Cardiac fibroblast (primary cell): ENCODE measurements at regions not wholly inside any gene's neighbourhood (a gene's known extent, or its start where the extent isn't known, plus 50 kb on each side); places are given as distances from the start of the nearest gene placed in this dataset.

Experiments used
- DNase-seq, 2 donors: peaks; one replicate each; pipeline versions ENCODE4 v3.0.0 to v3.0.0-alpha.2; 2010; ENCODE audit warnings: low read depth in 2 of 2
- H3K4me3 ChIP-seq, 2 donors: replicated peaks in 1 of 2; 1 replicate in 1 of 2; 2 replicates in 1 of 2; pipeline ENCODE4 v1.5.1; 2011; ENCODE audit warnings: low read depth in 2 of 2, low read length in 2 of 2, mild to moderate bottlenecking in 2 of 2, moderate library complexity in 1 of 2
- CTCF ChIP-seq: IDR thresholded peaks from one replicate; pipeline ENCODE4 v1.5.1; 2011; ENCODE audit warnings: low read depth, mild to moderate bottlenecking, low read length, inconsistent platforms

- DNase-seq, result no peak
- H3K4me3 ChIP-seq, result no peak overlapping the region
- no peak for TF ChIP-seq CTCF
Observed at GRCh38 chr17:65393514-65393913, 167.9 kb downstream of the AXIN2 start.

- no peak for TF ChIP-seq CTCF
- H3K4me3 ChIP-seq, result no peak overlapping the region
- peak; percentile 33 to 51 for DNase-seq
Observed at GRCh38 chr17:65389949-65390348, 171.5 kb downstream of the AXIN2 start.

- DNase-seq, result peak in 1 of 2 donors; percentile 26
- TF ChIP-seq CTCF, result no peak
- no peak overlapping the region for H3K4me3 ChIP-seq
Observed at GRCh38 chr17:65389426-65389825, 172.0 kb downstream of the AXIN2 start.

- H3K4me3 ChIP-seq, result no peak overlapping the region
- TF ChIP-seq CTCF, result no peak
- peak in 1 of 2 donors; percentile 15 for DNase-seq
Observed at GRCh38 chr17:65388911-65389310, 172.5 kb downstream of the AXIN2 start.

GRCh38 chr17:65387322-65387721, 174.1 kb downstream of the AXIN2 start:
- no peak for TF ChIP-seq CTCF
- no peak overlapping the region for H3K4me3 ChIP-seq
- DNase-seq, result no peak

GRCh38 chr17:65385726-65386125, 175.7 kb downstream of the AXIN2 start:
- no peak for DNase-seq
- no peak overlapping the region for H3K4me3 ChIP-seq
- TF ChIP-seq CTCF, result no peak

- DNase-seq, result no peak
- no peak overlapping the region for H3K4me3 ChIP-seq
- no peak for TF ChIP-seq CTCF
Observed at GRCh38 chr17:65385071-65385470, 176.4 kb downstream of the AXIN2 start.
